Neuron (in vitro differentiated cells): ENCODE measurements at regions not wholly inside any gene's neighbourhood (a gene's known extent, or its start where the extent isn't known, plus 50 kb on each side); places are given as distances from the start of the nearest gene placed in this dataset.
"Not testable (repeated sequence)": the region's sequence is repeated elsewhere in the genome, so short reads cannot be mapped to it uniquely, and the experiment has no call there.

Source experiments
- H2AFZ ChIP-seq: one replicate; pipeline ENCODE4 v1.6.1; 2013; ENCODE audit warnings: low read depth, mild to moderate bottlenecking, inconsistent platforms, low read length, moderate library complexity
- H3K27me3 ChIP-seq: one replicate; pipeline ENCODE4 v1.6.1; 2013; ENCODE audit warnings: low read length; ENCODE audit not compliant: insufficient read depth
- H3K36me3 ChIP-seq: one replicate; pipeline ENCODE4 v1.6.1; 2013; ENCODE audit warnings: low read length; ENCODE audit not compliant: insufficient read depth
- H3K4me1 ChIP-seq: one replicate; pipeline ENCODE4 v1.6.1; 2013; ENCODE audit warnings: low read length; ENCODE audit not compliant: insufficient read depth
- H3K4me3 ChIP-seq: 2 replicates; pipeline ENCODE4 v1.5.1; 2013; ENCODE audit warnings: mild to moderate bottlenecking, low read length, moderate library complexity
- H3K9me3 ChIP-seq: one replicate; pipeline ENCODE4 v1.6.1; 2013; ENCODE audit warnings: low read length

GRCh38 chr12:73187765-73188164 is 915.6 kb downstream of the TRHDE start:
- Histone ChIP-seq H3K27me3 (no peaks in the 10 kb centered on the region), H3K9me3 (peaks cover 2% of the 10 kb centered on the region), H3K4me3 (no peak overlapping the region), H3K36me3 (no peaks in the 10 kb centered on the region), H3K4me1 (no peaks in the 10 kb centered on the region), H2AFZ (no peak overlapping the region)

GRCh38 chr12:73210548-73211204 is 938.5 kb downstream of the TRHDE start:
- Histone ChIP-seq H3K9me3 (no peaks in the 10 kb centered on the region), H2AFZ (no peak overlapping the region), H3K27me3 (no peaks in the 10 kb centered on the region), H3K36me3 (no peaks in the 10 kb centered on the region), H3K4me1 (no peaks in the 10 kb centered on the region), H3K4me3 (no peak overlapping the region)

- Histone ChIP-seq H3K4me3 (no peak overlapping the region), H2AFZ (no peak overlapping the region), H3K4me1 (no peaks in the 10 kb centered on the region), H3K9me3 (no peaks in the 10 kb centered on the region), H3K27me3 (no peaks in the 10 kb centered on the region), H3K36me3 (no peaks in the 10 kb centered on the region)
Observed at GRCh38 chr12:73220951-73221350, 948.8 kb downstream of the TRHDE start.

- Histone ChIP-seq H2AFZ (no peak overlapping the region), H3K4me1 (no peaks in the 10 kb centered on the region), H3K27me3 (no peaks in the 10 kb centered on the region), H3K9me3 (no peaks in the 10 kb centered on the region), H3K36me3 (no peaks in the 10 kb centered on the region), H3K4me3 (no peak overlapping the region)
Observed at GRCh38 chr12:73221398-73221797, 949.2 kb downstream of the TRHDE start.

DNA sequence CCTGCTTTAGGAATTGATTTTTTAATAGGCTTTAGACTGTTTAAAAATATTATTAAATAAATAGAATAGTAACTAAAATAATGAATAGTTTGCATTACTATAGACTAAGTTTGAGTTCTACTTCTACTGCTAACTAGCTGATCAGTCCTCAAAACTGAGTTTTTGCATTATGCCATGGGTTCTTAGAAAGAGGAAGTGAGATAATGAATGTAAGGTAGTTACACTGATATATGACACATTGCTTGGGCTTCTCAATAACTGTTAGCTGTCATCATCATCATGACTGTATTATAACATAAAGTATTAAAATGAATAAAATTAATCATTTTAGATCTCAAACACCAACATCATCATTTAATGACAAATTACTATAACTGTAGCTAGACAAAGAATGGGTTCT is 949.7 kb downstream of the TRHDE start:
- Histone ChIP-seq H3K4me1 (no peaks in the 10 kb centered on the region), H3K4me3 (no peak overlapping the region), H3K36me3 (no peaks in the 10 kb centered on the region), H2AFZ (no peak overlapping the region), H3K27me3 (no peaks in the 10 kb centered on the region), H3K9me3 (no peaks in the 10 kb centered on the region)

GRCh38 chr12:73225371-73225937 is 953.3 kb downstream of the TRHDE start:
- Histone ChIP-seq H3K27me3 (no peaks in the 10 kb centered on the region), H3K9me3 (no peaks in the 10 kb centered on the region), H3K4me1 (no peaks in the 10 kb centered on the region), H3K4me3 (no peak overlapping the region), H3K36me3 (no peaks in the 10 kb centered on the region), H2AFZ (no peak overlapping the region)

DNA sequence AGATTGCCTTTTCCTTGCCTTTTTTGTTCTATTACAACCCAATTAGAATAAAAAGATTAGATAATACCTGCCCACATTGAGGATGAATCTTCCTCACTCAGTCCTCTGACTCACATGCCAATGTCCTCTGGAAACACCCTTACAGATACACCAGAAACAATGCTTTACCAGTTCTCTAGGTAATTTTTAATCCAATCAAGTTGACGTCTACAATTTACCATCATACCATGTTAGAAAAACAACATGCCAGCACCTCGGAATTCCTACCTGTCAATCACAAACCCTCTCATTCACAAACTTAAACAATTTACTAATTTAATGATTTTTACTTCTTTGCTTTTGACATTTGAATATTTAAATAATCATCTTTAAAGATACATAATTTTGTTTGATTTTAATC is 953.8 kb downstream of the TRHDE start:
- no peaks in the 10 kb centered on the region for H3K36me3 ChIP-seq
- H3K4me1 ChIP-seq = no peaks in the 10 kb centered on the region
- H2AFZ ChIP-seq = no peak overlapping the region
- no peaks in the 10 kb centered on the region for H3K27me3 ChIP-seq
- H3K9me3 ChIP-seq = no peaks in the 10 kb centered on the region
- H3K4me3 ChIP-seq = no peak overlapping the region

- Histone ChIP-seq H3K4me3 (no peak overlapping the region), H2AFZ (no peak overlapping the region), H3K27me3 (no peaks in the 10 kb centered on the region), H3K4me1 (no peaks in the 10 kb centered on the region), H3K9me3 (no peaks in the 10 kb centered on the region), H3K36me3 (no peaks in the 10 kb centered on the region)
Observed at GRCh38 chr12:73226593-73226992, 954.4 kb downstream of the TRHDE start.

- H3K36me3 ChIP-seq = not testable (repeated sequence)
Observed at GRCh38 chr12:73228828-73229227, 956.7 kb downstream of the TRHDE start.

DNA sequence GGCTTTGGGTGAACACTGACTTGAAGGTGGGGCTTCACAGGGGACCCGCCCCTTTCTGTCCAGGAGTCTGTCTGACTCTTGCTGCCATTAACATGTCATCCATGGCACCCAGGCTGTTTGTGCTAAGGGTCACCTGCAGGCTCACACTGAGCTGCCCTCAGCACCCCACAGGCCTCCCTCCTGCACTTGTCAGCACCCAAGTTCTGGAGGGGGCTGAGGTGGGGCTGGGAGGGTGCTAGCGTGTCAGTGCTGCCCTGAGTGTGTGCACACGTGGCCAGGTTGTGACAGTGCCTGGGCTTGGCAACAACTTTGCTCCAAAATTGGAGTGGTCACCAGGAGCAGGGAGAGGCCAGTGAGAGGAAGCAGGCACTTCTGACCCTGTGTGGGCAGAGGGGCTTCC is 963.2 kb downstream of the TRHDE start:
- no peaks in the 10 kb centered on the region for H3K4me1 ChIP-seq
- H3K9me3 ChIP-seq = peaks cover 4% of the 10 kb centered on the region
- no peaks in the 10 kb centered on the region for H3K27me3 ChIP-seq
- no peak overlapping the region for H2AFZ ChIP-seq
- no peaks in the 10 kb centered on the region for H3K36me3 ChIP-seq
- H3K4me3 ChIP-seq = no peak overlapping the region

More at GRCh38 chr12:73228828-73229227, 956.7 kb downstream of the TRHDE start:
- not testable (repeated sequence) for H2AFZ ChIP-seq, H3K4me1 ChIP-seq, H3K4me3 ChIP-seq, H3K27me3 ChIP-seq, H3K9me3 ChIP-seq

GRCh38 chr12:73240110-73240509 is 967.9 kb downstream of the TRHDE start:
- no peaks in the 10 kb centered on the region for H3K9me3 ChIP-seq

DNA sequence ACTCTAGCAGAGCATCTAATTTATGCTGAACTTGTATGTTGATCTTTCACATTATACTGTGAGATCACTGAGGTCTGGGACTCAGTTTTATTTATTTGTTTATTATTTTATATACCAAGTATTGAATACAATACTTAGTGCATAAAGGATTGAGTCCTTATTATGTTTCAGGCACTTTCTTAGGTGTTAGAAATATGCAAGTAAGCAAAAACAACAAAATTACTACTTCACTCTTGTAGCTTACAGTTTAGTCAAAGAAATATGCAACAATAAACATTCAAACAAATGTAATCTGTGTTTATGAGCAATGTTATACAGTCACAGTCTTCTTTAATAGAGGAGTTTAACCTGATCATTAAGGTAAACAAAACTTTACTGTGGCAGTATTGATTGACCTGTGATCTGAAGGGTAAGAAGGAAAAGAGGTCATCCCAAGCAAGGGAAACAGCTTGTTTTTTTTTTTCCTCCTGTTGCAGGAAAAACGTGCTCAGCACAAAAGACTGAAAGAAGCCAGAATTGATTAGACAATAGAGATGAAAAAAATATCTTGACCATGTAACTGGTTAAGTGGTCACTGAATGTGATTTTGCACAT is 990.7 kb downstream of the TRHDE start:
- no peak overlapping the region for H2AFZ ChIP-seq
- no peaks in the 10 kb centered on the region for H3K36me3 ChIP-seq
- no peak overlapping the region for H3K4me3 ChIP-seq
- peaks cover 2% of the 10 kb centered on the region for H3K4me1 ChIP-seq
- H3K27me3 ChIP-seq = no peaks in the 10 kb centered on the region
- H3K9me3 ChIP-seq = no peaks in the 10 kb centered on the region

More at GRCh38 chr12:73240110-73240509, 967.9 kb downstream of the TRHDE start:
- Histone ChIP-seq H3K4me3 (no peak overlapping the region), H3K27me3 (no peaks in the 10 kb centered on the region), H3K36me3 (no peaks in the 10 kb centered on the region), H3K4me1 (no peaks in the 10 kb centered on the region), H2AFZ (no peak overlapping the region)

GRCh38 chr12:73266206-73266605 is 994.0 kb downstream of the TRHDE start:
- H2AFZ ChIP-seq = no peak overlapping the region

More at GRCh38 chr12:73266206-73266605, 994.0 kb downstream of the TRHDE start:
- H3K4me3 ChIP-seq = no peak overlapping the region
- H3K4me1 ChIP-seq = peaks cover 2% of the 10 kb centered on the region
- H3K27me3 ChIP-seq = no peaks in the 10 kb centered on the region
- H3K36me3 ChIP-seq = no peaks in the 10 kb centered on the region
- no peaks in the 10 kb centered on the region for H3K9me3 ChIP-seq
